Transverse colon (tissue), 4 donors: ENCODE measurements at regions not wholly inside any gene's neighbourhood (a gene's known extent, or its start where the extent isn't known, plus 50 kb on each side); places are given as distances from the start of the nearest gene placed in this dataset.

Source experiments
- DNase-seq: peaks from one replicate; pipeline ENCODE4 v3.0.0-alpha.2; 2019
- H3K27ac ChIP-seq, 4 donors: fragments of 200-600 bp; sonication (generic); 2 replicates each; pipeline ENCODE4 v1.5.1; 2016 to 2018; ENCODE audit warnings: inconsistent platforms in 4 of 4
- H3K27me3 ChIP-seq: fragments of 200-600 bp; sonication (generic); 2 replicates; pipeline ENCODE4 v1.5.1; 2017; ENCODE audit warnings: inconsistent platforms
- H3K36me3 ChIP-seq, 4 donors: fragments of 200-600 bp; sonication (generic); 2 replicates each; pipeline ENCODE4 v1.5.1; 2017 to 2019; ENCODE audit warnings: inconsistent platforms in 4 of 4
- H3K4me1 ChIP-seq, 4 donors: fragments of 200-600 bp; sonication (generic); 2 replicates each; pipeline ENCODE4 v1.5.1; 2017 to 2020; ENCODE audit warnings: inconsistent platforms in 4 of 4
- H3K4me3 ChIP-seq, 4 donors: fragments of 200-600 bp; sonication (generic); 1 replicate in 1 of 4; 2 replicates in 3 of 4; pipeline versions ENCODE4 v1.5.1 to v1.6.1; 2017 to 2019; ENCODE audit warnings: inconsistent platforms in 4 of 4
- H3K9me3 ChIP-seq, 2 donors: fragments of 200-600 bp; sonication (generic); 2 replicates each; pipeline ENCODE4 v1.5.1; 2017 to 2019; ENCODE audit warnings: inconsistent platforms in 2 of 2
- CTCF ChIP-seq, 5 experiments: fragments of 200-600 bp in 3 of 5; fragments of 450-650 bp in 2 of 5; sonication (generic) in 3 of 5; IDR thresholded peaks; 1 replicate in 2 of 5; 2 replicates in 3 of 5; pipeline ENCODE4 v1.5.1; 2016 to 2017; ENCODE audit warnings: antibody characterized with exemption in 5 of 5, inconsistent platforms in 3 of 5, mild to moderate bottlenecking in 2 of 5, moderate library complexity in 1 of 5
- EP300 ChIP-seq: sonication (generic); formaldehyde crosslinking; IDR thresholded peaks from one replicate; pipeline ENCODE4 v1.6.1; 2017; ENCODE audit warnings: antibody characterized with exemption, low read depth
- POLR2A ChIP-seq: fragments of 450-650 bp; IDR thresholded peaks from one replicate; pipeline ENCODE4 v1.6.1; 2016; ENCODE audit warnings: antibody characterized with exemption, mild to moderate bottlenecking, moderate library complexity
- POLR2AphosphoS5 ChIP-seq, 3 donors: sonication (generic); formaldehyde crosslinking; IDR thresholded peaks; one replicate each; pipeline ENCODE4 v1.6.1; 2016; ENCODE audit warnings: antibody characterized with exemption in 3 of 3
- WGBS, 2 donors: methylation state at CpG; one replicate each; pipeline ENCODE4 v1.1.5; 2018; ENCODE audit warnings: low coverage in 1 of 2; 5-methylcytosine and 5-hydroxymethylcytosine counted together
- in situ Hi-C, 4 donors: fragments of 200-750 bp; cut with MboI; loops; one replicate each; pipeline versions ENCODE4 v1.15.0 to v1.15.1; 2017; ENCODE audit warnings: low sequenced_read_pairs in 3 of 4, low pct_ligation_motif_present in 1 of 4, low pct_unique_long_range_greater_than_20kb in 1 of 4
- intact Hi-C: fragments of 100-400 bp; cut with DNase I; formaldehyde crosslinking; loops from one replicate; pipeline ENCODE4 v1.15.1; 2023; ENCODE audit warnings: low total_unique reads

DNA sequence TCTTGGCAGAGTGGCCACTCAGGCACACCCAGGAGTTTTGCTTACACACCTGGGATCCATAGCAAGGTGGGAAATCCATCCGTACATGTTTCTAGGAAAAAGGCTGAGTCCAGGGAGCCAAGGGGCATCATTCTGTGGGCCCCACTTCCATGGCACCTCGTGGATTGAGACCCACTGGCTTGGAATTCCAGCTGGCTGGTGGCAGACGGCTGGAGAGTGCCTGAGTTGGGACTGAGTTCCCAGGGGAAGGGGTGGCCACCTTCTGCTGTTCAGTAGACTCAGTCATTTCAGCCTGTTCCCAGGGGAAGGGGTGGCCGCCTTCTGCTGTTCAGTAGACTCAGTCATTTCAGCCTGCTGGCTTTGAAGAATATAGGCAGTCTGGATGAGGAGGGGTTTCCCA, 366.0 kb upstream of the GRIA3 start:
- intact Hi-C loops = no loop called here
- Histone ChIP-seq H3K36me3 (no peaks in the 10 kb centered on the region), H3K4me3 (no peak overlapping the region), H3K27ac (no peak overlapping the region), H3K27me3 (no peaks in the 10 kb centered on the region), H3K4me1 (no peaks in the 10 kb centered on the region), H3K9me3 (no peaks in the 10 kb centered on the region)
- DNase-seq = no peak
- TF ChIP-seq CTCF (IDR thresholded peaks at IDR 0.05) (no peak), POLR2A (no peak), EP300 (no peak), POLR2AphosphoS5 (IDR thresholded peaks at IDR 0.05) (no peak)
- in situ Hi-C loops = no loop called here
- WGBS, 2 donors = 78% methylated on average over 4 of the region's 4 CpGs; no CpG with 5 or more reads in 1 of the 2 donors

DNA sequence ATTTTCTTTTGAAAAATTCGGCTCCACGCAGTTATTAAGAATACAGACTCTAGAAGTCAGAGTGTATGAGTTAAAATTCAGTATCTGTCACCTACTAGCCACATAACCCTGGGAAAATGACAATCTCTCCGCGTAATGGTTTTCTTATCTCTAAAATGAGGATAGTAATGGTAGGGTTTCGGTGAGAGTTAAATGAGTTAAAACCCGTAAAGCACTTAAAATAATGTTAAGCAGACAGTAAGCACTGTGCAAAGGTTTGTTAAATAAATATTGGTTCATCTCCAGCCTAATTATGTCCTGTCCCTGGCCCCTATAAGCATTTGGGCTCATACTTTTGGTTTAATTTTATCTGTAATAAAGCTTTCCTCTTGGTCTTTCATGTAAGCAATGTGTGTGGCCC, 350.8 kb upstream of the GRIA3 start:
- no peaks in the 10 kb centered on the region for H3K36me3 ChIP-seq
- in situ Hi-C loops (no loop called here), intact Hi-C loops (no loop called here)
- no peak for DNase-seq
- 55 to 73% methylated on average over 4 to 6 of the region's 6 CpGs for WGBS, 2 donors
- H3K27me3 ChIP-seq = no peaks in the 10 kb centered on the region
- H3K4me1 ChIP-seq = no peaks in the 10 kb centered on the region
- H3K4me3 ChIP-seq = no peak overlapping the region
- no peak overlapping the region for H3K27ac ChIP-seq
- TF ChIP-seq POLR2AphosphoS5 (IDR thresholded peaks at IDR 0.05) (no peak), POLR2A (no peak), EP300 (no peak), CTCF (IDR thresholded peaks at IDR 0.05) (no peak)
- no peaks in the 10 kb centered on the region for H3K9me3 ChIP-seq

DNA sequence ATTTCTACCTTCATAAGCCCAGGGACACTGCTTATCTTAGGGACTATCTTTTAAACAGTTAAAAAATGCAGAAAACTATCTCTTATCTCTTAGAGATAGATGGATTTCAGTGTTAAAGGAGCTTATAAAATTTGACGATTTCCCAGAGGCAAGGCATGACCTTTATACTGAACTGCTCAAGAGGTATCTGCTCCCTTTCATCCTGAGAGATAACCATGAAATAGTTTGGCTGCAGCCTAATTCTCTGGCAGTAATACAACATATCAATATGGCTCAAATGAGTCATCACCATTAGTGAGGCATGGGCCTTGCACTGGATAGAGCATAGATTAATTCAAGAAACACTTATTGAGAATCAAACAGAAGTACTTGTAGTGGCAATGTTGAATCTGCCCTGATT, 348.2 kb upstream of the GRIA3 start:
- WGBS, 2 donors = 31% methylated on average over 1 of the region's 1 CpG; no CpG with 5 or more reads in 1 of the 2 donors
- TF ChIP-seq CTCF (IDR thresholded peaks at IDR 0.05) = no peak
- Histone ChIP-seq H3K4me3 (no peak overlapping the region), H3K36me3 (no peaks in the 10 kb centered on the region), H3K27ac (no peak overlapping the region), H3K4me1 (no peaks in the 10 kb centered on the region), H3K9me3 (no peaks in the 10 kb centered on the region), H3K27me3 (no peaks in the 10 kb centered on the region)
- no peak for DNase-seq
- intact Hi-C loops = no loop called here
- in situ Hi-C loops = no loop called here

DNA sequence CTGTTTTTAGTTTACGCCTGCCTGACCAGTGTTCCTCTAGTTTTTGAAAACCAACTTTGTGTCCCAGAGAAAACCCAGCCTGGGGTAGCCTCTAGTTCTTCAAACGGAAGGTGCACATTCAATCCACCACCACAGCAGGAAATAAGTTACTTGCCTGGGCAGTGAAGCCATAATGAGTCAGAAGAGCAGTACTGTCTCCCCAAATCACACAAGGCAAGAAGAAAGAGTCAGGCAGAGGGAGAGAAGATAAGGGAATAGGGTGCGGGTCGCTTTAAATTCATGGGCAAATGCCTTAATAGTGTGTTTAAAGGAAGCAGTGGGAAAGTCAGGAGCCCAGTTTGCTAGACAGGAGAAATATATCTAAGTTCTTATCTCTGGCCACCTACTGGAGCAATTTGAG, 333.8 kb upstream of the GRIA3 start:
- TF ChIP-seq POLR2A (no peak), POLR2AphosphoS5 (IDR thresholded peaks at IDR 0.05) (no peak), EP300 (no peak), CTCF (IDR thresholded peaks at IDR 0.05) (no peak)
- no peak for DNase-seq
- 69% methylated on average over 4 of the region's 4 CpGs; no CpG with 5 or more reads in 1 of the 2 donors for WGBS, 2 donors
- Histone ChIP-seq H3K27me3 (no peaks in the 10 kb centered on the region), H3K4me3 (no peak overlapping the region), H3K9me3 (no peaks in the 10 kb centered on the region), H3K27ac (no peak overlapping the region), H3K36me3 (no peaks in the 10 kb centered on the region), H3K4me1 (no peaks in the 10 kb centered on the region)
- in situ Hi-C loops (no loop called here), intact Hi-C loops (no loop called here)
